ENCODE measurements at regions not wholly inside any gene's neighbourhood (a gene's known extent, or its start where the extent isn't known, plus 50 kb on each side); places are given as distances from the start of the nearest gene placed in this dataset.

DNA sequence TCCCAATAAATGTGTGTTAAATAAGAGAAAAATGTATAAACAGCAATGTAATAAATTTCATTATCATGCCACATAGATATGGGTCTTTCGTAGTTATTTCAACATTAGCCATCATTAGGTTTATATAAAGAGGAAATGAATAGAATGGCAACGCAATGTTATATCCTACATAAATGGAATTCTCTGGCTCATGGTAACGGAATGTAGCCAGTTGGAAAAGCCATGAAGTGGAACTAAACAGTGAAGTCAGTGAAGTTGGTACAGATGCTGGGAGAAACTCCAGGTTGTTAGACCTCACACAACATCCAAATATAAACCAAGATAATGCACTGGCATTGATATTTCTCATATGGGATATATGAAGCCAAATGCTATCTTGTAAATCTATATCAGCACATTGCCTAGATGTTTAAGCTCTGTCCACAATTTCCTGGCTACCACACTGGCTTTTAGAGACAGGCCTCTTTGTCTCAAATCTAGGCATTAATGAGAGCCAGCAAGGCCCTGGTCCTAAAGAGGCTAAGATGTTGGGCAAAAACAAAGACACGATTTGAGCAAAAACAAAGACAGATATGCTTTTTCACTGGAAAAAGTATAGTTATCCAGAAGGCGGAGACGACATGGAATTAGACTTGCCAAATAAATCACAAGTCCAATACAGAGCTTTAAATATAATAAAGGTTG, 861.0 kb downstream of the RPS29 start:
- no peak overlapping the region for H3K4me3 ChIP-seq (replicated peaks in 1 of 2; ENCODE audit: low read depth in 1 of 2, low read length in 2 of 2)
- DNase-seq (ENCODE audit: low read depth, low spot score) (no peak), ATAC-seq (no peak)
- no peaks in the 10 kb centered on the region for H3K4me1 ChIP-seq (ENCODE audit: control insufficient read depth in 1 of 2, insufficient read depth in 2 of 2, low read length in 2 of 2)
- intact Hi-C loops (cut with micrococcal nuclease) = no loop called here
- BruUV-seq (replicated peaks) = no TSS peak
- H3K4me2 ChIP-seq (ENCODE audit: low read length) = no peak overlapping the region
- TF ChIP-seq YY1 (IDR thresholded peaks at IDR 0.05; ENCODE audit: extremely low read depth, insufficient replicate concordance, low read depth, low read length) = no peak
- TF ChIP-seq, protein P1, sequence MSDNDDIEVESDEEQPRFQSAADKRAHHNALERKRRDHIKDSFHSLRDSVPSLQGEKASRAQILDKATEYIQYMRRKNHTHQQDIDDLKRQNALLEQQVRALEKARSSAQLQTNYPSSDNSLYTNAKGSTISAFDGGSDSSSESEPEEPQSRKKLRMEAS (IDR thresholded peaks at IDR 0.05) = no peak
- TF ChIP-seq, protein P2, sequence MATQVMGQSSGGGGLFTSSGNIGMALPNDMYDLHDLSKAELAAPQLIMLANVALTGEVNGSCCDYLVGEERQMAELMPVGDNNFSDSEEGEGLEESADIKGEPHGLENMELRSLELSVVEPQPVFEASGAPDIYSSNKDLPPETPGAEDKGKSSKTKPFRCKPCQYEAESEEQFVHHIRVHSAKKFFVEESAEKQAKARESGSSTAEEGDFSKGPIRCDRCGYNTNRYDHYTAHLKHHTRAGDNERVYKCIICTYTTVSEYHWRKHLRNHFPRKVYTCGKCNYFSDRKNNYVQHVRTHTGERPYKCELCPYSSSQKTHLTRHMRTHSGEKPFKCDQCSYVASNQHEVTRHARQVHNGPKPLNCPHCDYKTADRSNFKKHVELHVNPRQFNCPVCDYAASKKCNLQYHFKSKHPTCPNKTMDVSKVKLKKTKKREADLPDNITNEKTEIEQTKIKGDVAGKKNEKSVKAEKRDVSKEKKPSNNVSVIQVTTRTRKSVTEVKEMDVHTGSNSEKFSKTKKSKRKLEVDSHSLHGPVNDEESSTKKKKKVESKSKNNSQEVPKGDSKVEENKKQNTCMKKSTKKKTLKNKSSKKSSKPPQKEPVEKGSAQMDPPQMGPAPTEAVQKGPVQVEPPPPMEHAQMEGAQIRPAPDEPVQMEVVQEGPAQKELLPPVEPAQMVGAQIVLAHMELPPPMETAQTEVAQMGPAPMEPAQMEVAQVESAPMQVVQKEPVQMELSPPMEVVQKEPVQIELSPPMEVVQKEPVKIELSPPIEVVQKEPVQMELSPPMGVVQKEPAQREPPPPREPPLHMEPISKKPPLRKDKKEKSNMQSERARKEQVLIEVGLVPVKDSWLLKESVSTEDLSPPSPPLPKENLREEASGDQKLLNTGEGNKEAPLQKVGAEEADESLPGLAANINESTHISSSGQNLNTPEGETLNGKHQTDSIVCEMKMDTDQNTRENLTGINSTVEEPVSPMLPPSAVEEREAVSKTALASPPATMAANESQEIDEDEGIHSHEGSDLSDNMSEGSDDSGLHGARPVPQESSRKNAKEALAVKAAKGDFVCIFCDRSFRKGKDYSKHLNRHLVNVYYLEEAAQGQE (IDR thresholded peaks at IDR 0.05; ENCODE audit: low read depth) = no peak
- no peak for TF ChIP-seq ZNF274 (IDR thresholded peaks at IDR 0.05; ENCODE audit: low read depth, low read length)
- no peak for TF ChIP-seq TCF7L2 (IDR thresholded peaks at IDR 0.05; ENCODE audit: borderline replicate concordance, extremely low read depth, insufficient read depth, insufficient read length)
- TF ChIP-seq SP1 (IDR thresholded peaks at IDR 0.05; ENCODE audit: low read depth) = no peak
- TF ChIP-seq SRF (IDR thresholded peaks at IDR 0.05; ENCODE audit: low read depth) = no peak
- no peak for TF ChIP-seq ELF1 (IDR thresholded peaks at IDR 0.05; ENCODE audit: borderline replicate concordance, low read depth)
- TF ChIP-seq, protein P3, sequence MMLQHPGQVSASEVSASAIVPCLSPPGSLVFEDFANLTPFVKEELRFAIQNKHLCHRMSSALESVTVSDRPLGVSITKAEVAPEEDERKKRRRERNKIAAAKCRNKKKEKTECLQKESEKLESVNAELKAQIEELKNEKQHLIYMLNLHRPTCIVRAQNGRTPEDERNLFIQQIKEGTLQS (IDR thresholded peaks at IDR 0.05) = no peak
- TF ChIP-seq SIN3A (IDR thresholded peaks at IDR 0.05; ENCODE audit: low read depth) = no peak
- TF ChIP-seq, protein P4, sequence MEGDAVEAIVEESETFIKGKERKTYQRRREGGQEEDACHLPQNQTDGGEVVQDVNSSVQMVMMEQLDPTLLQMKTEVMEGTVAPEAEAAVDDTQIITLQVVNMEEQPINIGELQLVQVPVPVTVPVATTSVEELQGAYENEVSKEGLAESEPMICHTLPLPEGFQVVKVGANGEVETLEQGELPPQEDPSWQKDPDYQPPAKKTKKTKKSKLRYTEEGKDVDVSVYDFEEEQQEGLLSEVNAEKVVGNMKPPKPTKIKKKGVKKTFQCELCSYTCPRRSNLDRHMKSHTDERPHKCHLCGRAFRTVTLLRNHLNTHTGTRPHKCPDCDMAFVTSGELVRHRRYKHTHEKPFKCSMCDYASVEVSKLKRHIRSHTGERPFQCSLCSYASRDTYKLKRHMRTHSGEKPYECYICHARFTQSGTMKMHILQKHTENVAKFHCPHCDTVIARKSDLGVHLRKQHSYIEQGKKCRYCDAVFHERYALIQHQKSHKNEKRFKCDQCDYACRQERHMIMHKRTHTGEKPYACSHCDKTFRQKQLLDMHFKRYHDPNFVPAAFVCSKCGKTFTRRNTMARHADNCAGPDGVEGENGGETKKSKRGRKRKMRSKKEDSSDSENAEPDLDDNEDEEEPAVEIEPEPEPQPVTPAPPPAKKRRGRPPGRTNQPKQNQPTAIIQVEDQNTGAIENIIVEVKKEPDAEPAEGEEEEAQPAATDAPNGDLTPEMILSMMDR (IDR thresholded peaks at IDR 0.05 in 2 of 3, conservative IDR thresholded peaks at IDR 0.05 in 1 of 3; ENCODE audit: borderline replicate concordance in 1 of 3, insufficient read depth in 1 of 3, low read depth in 2 of 3, low read length in 2 of 3) = no peak
- H3K36me3 ChIP-seq (ENCODE audit: control insufficient read depth in 1 of 2, insufficient read depth in 2 of 2, low read length in 2 of 2) = no peaks in the 10 kb centered on the region
- H3K9me3 ChIP-seq (ENCODE audit: control insufficient read depth in 1 of 2, insufficient read depth in 1 of 2, low read depth in 1 of 2, low read length in 2 of 2) = no peaks in the 10 kb centered on the region
- CTCF ChIA-PET = no interaction called here
- H3K27ac ChIP-seq (ENCODE audit: low read depth, low read length) = no peak overlapping the region
- no peaks in the 10 kb centered on the region for H3K9me2 ChIP-seq (ENCODE audit: insufficient read depth)
- no peak overlapping the region for H2AFZ ChIP-seq (ENCODE audit: low read depth, low read length, poor library complexity, severe bottlenecking)
- no peaks in the 10 kb centered on the region for H4K20me1 ChIP-seq (ENCODE audit: insufficient read depth)
- POLR2A ChIA-PET = no interaction called here
- RAD21 ChIA-PET (ENCODE audit: low non-redundant PET in 1 of 2, low total read pairs in 2 of 2, uncharacterized antibody in 2 of 2, unreplicated experiment in 2 of 2) = no interaction called here
- H3K9ac ChIP-seq (ENCODE audit: low read length) = no peak overlapping the region
- H3K27me3 ChIP-seq (ENCODE audit: insufficient read depth, low read length) = no peaks in the 10 kb centered on the region
- H3K79me2 ChIP-seq (ENCODE audit: insufficient read depth, low read length) = no peaks in the 10 kb centered on the region
